K562 (cell line): ENCODE measurements at regions not wholly inside any gene's neighbourhood (a gene's known extent, or its start where the extent isn't known, plus 50 kb on each side); places are given as distances from the start of the nearest gene placed in this dataset.
"Not testable (repeated sequence)": the region's sequence is repeated elsewhere in the genome, so short reads cannot be mapped to it uniquely, and the experiment has no call there.

Experiments used
- ATAC-seq: fragments of 200-7000 bp; cut with Tn5 transposase; 3 replicates; pipeline ENCODE4 v1.9.1; 2020; ENCODE audit warnings: moderate library complexity
- BruUV-seq: library from RNA; stranded (reverse); fragments of 400-500 nt; replicated peaks from 2 replicates; lab custom pipeline; 2021; lab: Mats Ljungman, UMichigan
- CTCF ChIA-PET: fragments of 300-600 bp; formaldehyde crosslinking; extraction: SDS; loops from one replicate; lab custom pipeline; 2021; ENCODE audit warnings: low intra/inter-chr PET ratio; lab: Yijun Ruan, JAX
- POLR2A ChIA-PET: fragments of 300-600, 350-650 bp; sonication (Branson Sonifier 250); formaldehyde crosslinking; extraction: SDS; loops from one replicate; lab custom pipeline; 2021; ENCODE audit warnings: antibody characterized with exemption, inconsistent platforms; lab: Yijun Ruan, JAX
- DNase-seq, 4 experiments: peaks; one replicate each; pipeline versions ENCODE4 v3.0.0 to v3.0.0-alpha.2; 2011 to 2018; ENCODE audit warnings: low spot score in 3 of 4, mixed read lengths in 3 of 4; ENCODE audit errors: extremely low read depth in 1 of 4
- FAIRE-seq: peaks from 2 replicates; lab custom pipeline; 2011; peaks lifted over from hg19 to GRCh38; lab: Jason Lieb, UNC
- H2AFZ ChIP-seq: 2 replicates; pipeline ENCODE4 v1.6.0; 2011; ENCODE audit warnings: low read depth, low read length, control low read depth, inconsistent platforms
- H3K27ac ChIP-seq: fragments of 200-600 bp; 3 replicates; pipeline ENCODE4 v1.8.0; 2011; ENCODE audit warnings: low read depth, mild to moderate bottlenecking, control low read depth, inconsistent platforms, low read length, moderate library complexity, mixed read lengths; ENCODE audit errors: extremely low read depth
- H3K27me3 ChIP-seq, 2 experiments: fragments of 300-600 bp in 1 of 2; 2 replicates in 1 of 2; 3 replicates in 1 of 2; pipeline versions ENCODE4 v1.6.0 to v1.8.0; 2011; ENCODE audit warnings: inconsistent platforms in 2 of 2, low read length in 2 of 2, mild to moderate bottlenecking in 1 of 2, mixed read lengths in 1 of 2, moderate library complexity in 1 of 2; ENCODE audit not compliant: control insufficient read depth in 2 of 2, insufficient read depth in 2 of 2
- H3K36me3 ChIP-seq: fragments of 300-600 bp; 3 replicates; pipeline ENCODE4 v1.8.0; 2011; ENCODE audit warnings: mild to moderate bottlenecking, low read length, inconsistent platforms; ENCODE audit not compliant: control insufficient read depth, insufficient read depth
- H3K4me1 ChIP-seq, 2 experiments: fragments of 200-600 bp in 1 of 2; replicated peaks in 1 of 2; 2 replicates in 1 of 2; 3 replicates in 1 of 2; pipeline versions ENCODE4 v1.5.1 to v1.8.0; 2011; ENCODE audit warnings: inconsistent platforms in 2 of 2, low read length in 2 of 2, mild to moderate bottlenecking in 1 of 2, mixed read lengths in 1 of 2, moderate library complexity in 1 of 2; ENCODE audit not compliant: control insufficient read depth in 2 of 2, insufficient read depth in 2 of 2
- H3K4me2 ChIP-seq: 2 replicates; pipeline ENCODE4 v1.6.1; 2011; ENCODE audit warnings: low read length, control low read depth, inconsistent platforms, mixed read lengths; ENCODE audit not compliant: insufficient read depth
- H3K4me3 ChIP-seq: fragments of 200-600 bp; sonication (generic), shearing (Covaris generic); 2 replicates; pipeline ENCODE4 v1.5.1; 2016; ENCODE audit warnings: control low read depth, inconsistent platforms
- H3K79me2 ChIP-seq: fragments of 200-600 bp; 3 replicates; pipeline ENCODE4 v1.8.0; 2011; ENCODE audit warnings: low read length, inconsistent platforms; ENCODE audit not compliant: control insufficient read depth, insufficient read depth
- H3K9ac ChIP-seq, 2 experiments: 2 replicates each; pipeline versions ENCODE4 v1.6.0 to v1.6.1; 2011; ENCODE audit warnings: low read depth in 2 of 2, low read length in 2 of 2, control low read depth in 1 of 2, inconsistent platforms in 1 of 2, mild to moderate bottlenecking in 1 of 2, mixed read lengths in 1 of 2; ENCODE audit not compliant: insufficient read depth in 1 of 2
- H3K9me1 ChIP-seq: one replicate; pipeline ENCODE4 v1.6.0; 2011; ENCODE audit warnings: inconsistent platforms, mild to moderate bottlenecking, low read length, moderate library complexity; ENCODE audit not compliant: control insufficient read depth, insufficient read depth
- H3K9me3 ChIP-seq: replicated peaks from 2 replicates; pipeline ENCODE4 v1.5.1; 2011; ENCODE audit warnings: low read depth, low read length, inconsistent platforms; ENCODE audit not compliant: control insufficient read depth, insufficient read depth
- H4K20me1 ChIP-seq: replicated peaks from 2 replicates; pipeline ENCODE4 v1.6.1; 2011; ENCODE audit warnings: low read length, inconsistent platforms, mixed read lengths; ENCODE audit not compliant: control insufficient read depth, insufficient read depth
- BCOR ChIP-seq: fragments of 450-650 bp; IDR thresholded peaks from 2 replicates; pipeline ENCODE4 v1.6.1; 2016
- KDM1A ChIP-seq, 2 experiments: fragments of 450-650 bp; IDR thresholded peaks; 2 replicates each; pipeline ENCODE4 v1.6.1; 2016; ENCODE audit warnings: mild to moderate bottlenecking in 2 of 2
- NBN ChIP-seq: fragments of 450-650 bp; IDR thresholded peaks from 2 replicates; pipeline ENCODE4 v1.6.1; 2016; ENCODE audit warnings: low read depth, mild to moderate bottlenecking
- RBM25 ChIP-seq: fragments of 200-400 bp; formaldehyde crosslinking; IDR thresholded peaks from 2 replicates; pipeline ENCODE4 v1.6.1; 2018; ENCODE audit warnings: low read length, low read depth, moderate library complexity; ENCODE audit not compliant: severe bottlenecking
- ZFX ChIP-seq: sonication (generic); formaldehyde crosslinking; IDR thresholded peaks from 2 replicates; pipeline ENCODE4 v1.8.0; 2022; ENCODE audit warnings: mild to moderate bottlenecking, missing genetic modification reagents, moderate library complexity
- ZNF121 ChIP-seq: sonication (generic); formaldehyde crosslinking; conservative IDR thresholded peaks from 2 replicates; pipeline ENCODE4 v1.8.0; 2022; ENCODE audit warnings: missing genetic modification reagents
- WGBS: fragments of 100-300 bp; shearing (Covaris generic); methylation state at CpG from one replicate; pipeline ENCODE4 v1.1.6; 2016; ENCODE audit warnings: low coverage, mixed read lengths; ENCODE audit not compliant: insufficient coverage; ENCODE audit errors: missing lambda C conversion rate; 5-methylcytosine and 5-hydroxymethylcytosine counted together
- in situ Hi-C: fragments of 300-500 bp; cut with MboI; formaldehyde crosslinking; loops from 4 replicates; pipeline ENCODE4 v1.15.0; 2018; ENCODE audit warnings: inconsistent platforms, mixed read lengths
- intact Hi-C: fragments of 100-400 bp; cut with micrococcal nuclease; formaldehyde crosslinking; loops from 2 replicates; pipeline ENCODE4 v1.14.2; 2022

DNA sequence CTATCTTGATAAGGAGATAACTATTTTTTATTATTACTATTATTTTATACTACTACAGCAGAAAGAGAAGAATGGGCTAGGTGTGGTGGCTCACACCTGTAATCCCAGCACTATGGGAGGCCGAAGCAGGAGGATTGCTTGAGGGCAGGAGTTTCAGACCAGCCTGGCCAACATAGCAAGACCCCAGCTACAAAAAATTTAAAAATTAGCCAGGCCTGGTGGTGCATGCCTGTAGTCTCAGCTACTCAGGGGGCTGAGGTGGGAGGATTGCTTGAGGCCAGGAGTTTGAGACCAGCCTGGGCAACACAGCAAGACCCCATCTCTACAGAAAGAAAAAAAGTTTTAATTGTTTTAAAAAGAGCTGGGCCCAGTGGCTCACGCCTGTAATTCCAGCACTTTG lies 58.9 kb upstream of the CUX1 start:
- H4K20me1 ChIP-seq, H3K27ac ChIP-seq, H3K9ac ChIP-seq, BruUV-seq, ATAC-seq, H3K9me3 ChIP-seq, H3K9me1 ChIP-seq, in situ Hi-C loops, CTCF ChIA-PET, H3K36me3 ChIP-seq, H2AFZ ChIP-seq, intact Hi-C loops, H3K4me1 ChIP-seq, DNase-seq, H3K79me2 ChIP-seq, FAIRE-seq, H3K4me2 ChIP-seq, H3K4me3 ChIP-seq: not testable (repeated sequence)
- POLR2A ChIA-PET, result interaction anchor here (0.6 to 1.1 kb wide), 2 partner anchors 11 to 15 kb away, joined by 3 to 4 read pairs; no protein-coding TSS in a partner anchor
- peak; percentile 54 for TF ChIP-seq RBM25
- peak; percentile 76 for TF ChIP-seq BCOR
- 0 out of 4 replicates have a peak, but pooled peaks of 1 of the 2 experiments have one; percentile 25 for TF ChIP-seq KDM1A (IDR thresholded peaks at IDR 0.05)
- peak; percentile 99 for TF ChIP-seq ZNF121
- peaks cover 31 to 69% of the 10 kb centered on the region in 2 experiments for H3K27me3 ChIP-seq
- 9% methylated on average over 2 of the region's 2 CpGs for WGBS

DNA sequence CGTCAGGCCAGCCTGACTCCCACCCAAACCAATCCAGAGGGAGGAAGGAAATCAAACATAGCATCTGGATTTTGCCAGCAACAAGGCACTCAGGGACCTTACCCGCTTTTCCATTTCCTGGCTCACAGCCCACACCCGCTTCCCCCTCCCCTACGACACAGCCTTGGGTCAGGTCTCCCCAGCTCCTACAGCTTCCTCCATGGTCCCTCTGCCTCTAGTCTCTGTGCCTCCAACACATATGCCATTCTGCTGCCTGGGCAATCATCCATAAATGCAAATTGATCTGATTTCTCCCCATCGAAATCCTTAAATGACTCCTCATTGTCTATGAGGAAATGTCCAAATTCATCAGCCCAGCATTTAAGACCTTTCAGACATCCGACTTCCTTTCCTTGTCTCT lies 53.2 kb upstream of the CUX1 start:
- no peak for DNase-seq
- intact Hi-C loops, result no loop called here
- no peaks in the 10 kb centered on the region for H3K79me2 ChIP-seq
- no TSS peak for BruUV-seq
- H3K9me3 ChIP-seq, result no peaks in the 10 kb centered on the region
- H3K9ac ChIP-seq, result no peak overlapping the region
- ChIA-PET CTCF (no interaction called here), POLR2A (interaction anchor here (0.5 kb wide), 1 partner anchor 569 kb away, joined by 3 read pairs; no protein-coding TSS in a partner anchor)
- in situ Hi-C loops, result no loop called here
- H3K4me2 ChIP-seq, result no peak overlapping the region
- no peaks in the 10 kb centered on the region for H4K20me1 ChIP-seq
- TF ChIP-seq ZFX (CRISPR knock-in tag), result 0 out of 2 replicates have a peak, but pooled peaks have one; percentile 9
- TF ChIP-seq NBN, result no peak
- peaks cover 3% of the 10 kb centered on the region for H3K9me1 ChIP-seq
- no peaks in the 10 kb centered on the region for H3K4me1 ChIP-seq
- no peak overlapping the region for H3K27ac ChIP-seq
- H3K36me3 ChIP-seq, result no peaks in the 10 kb centered on the region
- no peak overlapping the region for H2AFZ ChIP-seq
- 1% methylated on average over 6 of the region's 6 CpGs for WGBS
- H3K27me3 ChIP-seq, result peaks cover 45 to 74% of the 10 kb centered on the region in 2 experiments
- H3K4me3 ChIP-seq, result no peak overlapping the region
- no peak for ATAC-seq
- no peak for FAIRE-seq
